ENCODE measurements at regions not wholly inside any gene's neighbourhood (a gene's known extent, or its start where the extent isn't known, plus 50 kb on each side); places are given as distances from the start of the nearest gene placed in this dataset.

DNA sequence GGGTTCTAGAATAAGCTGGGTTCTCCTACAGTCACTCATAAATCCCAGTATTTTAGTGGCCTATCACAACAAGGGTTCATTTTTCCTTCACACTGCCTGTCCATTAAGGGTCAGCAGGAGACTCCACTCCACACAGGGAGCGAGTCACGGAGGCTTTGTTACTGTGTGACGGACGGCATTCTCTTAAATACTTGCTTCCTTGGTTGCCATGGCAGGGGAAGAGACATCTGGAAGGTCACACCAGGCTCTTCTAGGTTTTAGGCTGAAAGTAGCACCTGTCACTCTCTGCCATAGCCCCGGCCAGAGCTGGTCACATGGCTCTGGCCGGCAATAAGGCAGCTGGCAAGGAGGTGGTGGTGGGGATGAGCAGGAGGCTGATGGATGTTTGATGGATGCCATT, 89.4 kb upstream of the ANKRD34C start:
- no peak for DNase-seq (ENCODE audit: low read depth)
- in situ Hi-C loops (cut with HindIII; ENCODE audit: low pct_unique_long_range_greater_than_20kb, low sequenced_read_pairs) = loop anchor here (25.0 kb wide), 1 partner anchor 156 kb away; no protein-coding TSS in a partner anchor

DNA sequence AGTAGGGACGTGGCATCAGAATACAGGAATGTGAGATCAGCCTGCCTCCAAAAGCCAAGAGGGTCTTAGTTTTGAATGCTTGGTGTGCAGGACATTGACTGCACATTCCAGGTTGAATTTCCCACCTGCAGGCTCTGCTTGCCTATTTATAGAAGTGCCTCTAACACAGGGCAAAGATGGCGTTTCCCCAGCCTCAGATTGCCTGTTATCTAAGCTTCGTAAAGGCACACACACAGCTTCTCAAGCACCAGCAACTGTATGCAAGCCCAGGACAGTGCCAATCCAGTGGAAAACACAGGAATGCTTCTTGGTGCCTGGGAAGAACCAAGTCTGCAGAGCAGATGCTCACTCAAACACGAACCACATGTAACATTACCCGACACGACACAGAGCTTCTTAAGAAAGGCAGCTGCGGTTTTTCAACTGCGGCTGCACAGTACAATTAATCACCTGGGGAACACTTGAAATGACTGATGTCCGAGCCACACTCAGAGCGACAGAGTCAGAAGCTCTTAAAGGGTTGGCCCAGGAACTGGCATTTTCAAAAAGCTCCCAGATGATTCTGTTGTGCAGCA, 90.0 kb upstream of the ANKRD34C start:
- DNase-seq (ENCODE audit: low read depth) = no peak
- in situ Hi-C loops (cut with HindIII; ENCODE audit: low pct_unique_long_range_greater_than_20kb, low sequenced_read_pairs) = loop anchor here (25.0 kb wide), 1 partner anchor 155 kb away; no protein-coding TSS in a partner anchor

GRCh38 chr15:79190093-79190492, 92.4 kb upstream of the ANKRD34C start:
- no peak for DNase-seq (ENCODE audit: low read depth)
- in situ Hi-C loops (cut with HindIII; ENCODE audit: low pct_unique_long_range_greater_than_20kb, low sequenced_read_pairs) = loop anchor here (25.0 kb wide), 1 partner anchor 153 kb away; no protein-coding TSS in a partner anchor

DNA sequence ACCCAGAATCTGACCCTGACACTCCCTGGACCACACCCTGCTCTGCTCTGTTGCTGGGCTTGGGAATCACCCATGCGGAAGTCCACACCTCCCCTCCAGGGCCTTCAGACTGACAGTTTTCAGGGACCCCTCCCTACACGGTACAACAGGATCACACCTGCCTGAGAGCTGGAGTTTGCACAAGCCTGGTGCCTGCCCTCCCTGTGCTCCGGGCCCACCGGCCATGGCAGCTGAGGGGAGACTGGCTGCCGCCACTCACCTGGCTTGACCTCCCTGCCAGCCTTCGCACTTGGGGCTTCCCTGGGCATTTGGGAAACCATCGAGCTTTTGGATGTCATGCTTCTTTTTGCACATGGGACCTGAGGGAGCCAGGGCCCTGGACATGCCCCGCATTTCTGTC, 95.9 kb upstream of the ANKRD34C start:
- DNase-seq (ENCODE audit: low read depth) = no peak
- in situ Hi-C loops (cut with HindIII; ENCODE audit: low pct_unique_long_range_greater_than_20kb, low sequenced_read_pairs) = loop anchor here (25.0 kb wide), 1 partner anchor 149 kb away; no protein-coding TSS in a partner anchor

GRCh38 chr15:79185199-79185598, 94.6 kb upstream of the RASGRF1 start:
- no peak for DNase-seq (ENCODE audit: low read depth)
- in situ Hi-C loops (cut with HindIII; ENCODE audit: low pct_unique_long_range_greater_than_20kb, low sequenced_read_pairs) = loop anchor here (25.0 kb wide), 1 partner anchor 148 kb away; no protein-coding TSS in a partner anchor

- in situ Hi-C loops (cut with HindIII; ENCODE audit: low pct_unique_long_range_greater_than_20kb, low sequenced_read_pairs) = loop anchor here (25.0 kb wide), 1 partner anchor 147 kb away; no protein-coding TSS in a partner anchor
- DNase-seq (ENCODE audit: low read depth) = peak; percentile 56
Measured at GRCh38 chr15:79184465-79184892, 93.9 kb upstream of the RASGRF1 start.

DNA sequence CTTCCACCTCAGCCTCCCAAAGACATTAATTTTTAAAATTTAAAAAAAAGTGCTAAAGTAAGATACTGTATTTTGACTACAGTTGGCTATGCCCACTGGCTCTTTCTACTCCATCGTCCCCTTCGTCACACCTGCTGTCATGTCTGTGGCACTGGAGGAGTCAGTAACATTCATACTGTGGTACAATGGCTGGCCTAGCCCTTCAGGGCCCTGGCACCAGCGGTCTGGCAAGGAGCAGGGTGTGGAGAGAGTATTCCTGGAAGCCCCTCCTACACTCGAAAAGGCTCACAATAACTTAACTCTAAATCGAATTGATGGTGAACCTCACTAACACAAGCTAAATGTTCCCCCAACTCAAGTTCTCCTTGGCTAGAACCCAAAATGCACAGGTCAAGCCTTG, 89.7 kb upstream of the RASGRF1 start:
- in situ Hi-C loops (cut with HindIII; ENCODE audit: low pct_unique_long_range_greater_than_20kb, low sequenced_read_pairs) = loop anchor here (25.0 kb wide), 1 partner anchor 143 kb away; no protein-coding TSS in a partner anchor
- DNase-seq (ENCODE audit: low read depth) = no peak

- DNase-seq (ENCODE audit: low read depth) = no peak
- in situ Hi-C loops (cut with HindIII; ENCODE audit: low pct_unique_long_range_greater_than_20kb, low sequenced_read_pairs) = loop anchor here (25.0 kb wide), 1 partner anchor 142 kb away; no protein-coding TSS in a partner anchor
Measured at GRCh38 chr15:79179597-79179996, 89.0 kb upstream of the RASGRF1 start.

DNA sequence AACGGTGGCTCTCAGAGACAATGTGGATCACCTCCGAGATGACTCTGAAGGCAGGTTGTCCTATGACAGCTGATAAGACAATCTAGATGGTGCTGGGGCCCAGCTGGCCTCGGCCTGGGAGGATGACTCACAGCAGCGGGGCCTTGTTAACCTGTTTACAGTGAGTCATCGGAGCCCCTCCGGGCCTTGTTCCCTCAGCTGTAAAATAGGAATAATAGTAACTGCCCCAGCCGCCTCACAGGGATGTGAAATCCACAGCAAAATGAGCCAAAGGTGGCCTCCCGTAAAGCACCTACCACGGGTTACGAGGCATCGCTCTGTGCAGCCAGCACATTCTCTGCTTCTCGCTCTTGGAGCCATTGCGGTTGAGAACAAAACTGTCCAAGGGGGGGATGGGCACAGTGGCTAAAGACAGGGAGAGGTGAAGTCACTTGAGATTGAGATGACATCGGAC, 88.6 kb upstream of the RASGRF1 start:
- DNase-seq (ENCODE audit: low read depth) = peak; percentile 76
- in situ Hi-C loops (cut with HindIII; ENCODE audit: low pct_unique_long_range_greater_than_20kb, low sequenced_read_pairs) = loop anchor here (25.0 kb wide), 1 partner anchor 142 kb away; no protein-coding TSS in a partner anchor

GRCh38 chr15:79178594-79178993, 88.0 kb upstream of the RASGRF1 start:
- DNase-seq (ENCODE audit: low read depth) = no peak
- in situ Hi-C loops (cut with HindIII; ENCODE audit: low pct_unique_long_range_greater_than_20kb, low sequenced_read_pairs) = loop anchor here (25.0 kb wide), 1 partner anchor 141 kb away; no protein-coding TSS in a partner anchor

DNA sequence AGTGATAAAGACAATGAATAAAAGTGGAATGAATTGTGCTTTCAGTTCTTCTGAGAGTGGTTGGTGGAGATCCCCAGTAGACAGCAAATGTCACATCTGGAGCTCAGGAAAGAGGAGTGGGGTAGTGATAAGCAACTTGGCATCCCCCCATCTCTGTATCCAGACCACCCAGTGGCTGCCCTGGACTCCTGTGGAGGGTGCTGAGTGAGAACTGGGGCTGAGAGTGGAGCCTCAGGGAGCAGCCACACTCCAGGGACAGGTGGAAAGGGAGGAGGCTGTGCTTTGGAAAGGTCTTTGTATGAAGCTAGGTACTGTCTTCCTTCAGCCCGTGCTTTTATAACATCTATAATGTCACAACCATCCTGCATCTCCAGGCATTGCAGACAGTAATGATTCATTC, 85.6 kb upstream of the RASGRF1 start:
- no peak for DNase-seq (ENCODE audit: low read depth)
- in situ Hi-C loops (cut with HindIII; ENCODE audit: low pct_unique_long_range_greater_than_20kb, low sequenced_read_pairs) = loop anchor here (25.0 kb wide), 1 partner anchor 139 kb away; no protein-coding TSS in a partner anchor

DNA sequence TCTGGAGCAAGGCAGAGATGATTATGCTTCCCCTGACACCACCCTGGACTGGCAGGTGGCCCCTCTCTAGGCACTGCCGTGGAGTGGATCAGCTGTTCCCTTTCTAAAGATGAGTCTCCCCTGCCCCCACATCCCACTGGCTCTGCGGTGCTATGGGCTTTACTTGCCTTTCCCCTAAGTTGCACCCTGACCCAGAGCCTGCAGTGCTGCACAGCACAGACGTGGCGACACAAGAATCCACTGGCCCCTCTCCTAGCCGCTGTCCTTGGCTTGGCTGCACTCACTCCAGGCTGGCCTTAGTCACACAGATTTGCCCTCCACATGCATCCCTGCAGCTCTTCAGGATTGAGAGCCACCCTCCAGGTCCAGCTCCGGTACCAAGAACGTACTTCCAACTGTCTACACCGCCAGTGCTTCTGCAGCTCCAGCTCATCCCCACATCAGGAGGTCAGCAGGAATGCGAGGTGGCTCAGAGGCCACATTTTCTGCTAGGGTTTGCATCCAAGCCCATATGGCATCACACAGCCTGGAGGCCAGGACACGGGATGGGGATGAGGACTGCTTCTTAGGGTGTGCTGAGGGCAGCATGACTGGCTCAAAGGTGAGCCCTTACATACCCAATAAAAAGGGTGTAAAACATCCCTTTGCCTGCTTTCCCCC, 82.4 kb upstream of the RASGRF1 start:
- DNase-seq (ENCODE audit: low read depth) = no peak
- in situ Hi-C loops (cut with HindIII; ENCODE audit: low pct_unique_long_range_greater_than_20kb, low sequenced_read_pairs) = no loop called here

DNA sequence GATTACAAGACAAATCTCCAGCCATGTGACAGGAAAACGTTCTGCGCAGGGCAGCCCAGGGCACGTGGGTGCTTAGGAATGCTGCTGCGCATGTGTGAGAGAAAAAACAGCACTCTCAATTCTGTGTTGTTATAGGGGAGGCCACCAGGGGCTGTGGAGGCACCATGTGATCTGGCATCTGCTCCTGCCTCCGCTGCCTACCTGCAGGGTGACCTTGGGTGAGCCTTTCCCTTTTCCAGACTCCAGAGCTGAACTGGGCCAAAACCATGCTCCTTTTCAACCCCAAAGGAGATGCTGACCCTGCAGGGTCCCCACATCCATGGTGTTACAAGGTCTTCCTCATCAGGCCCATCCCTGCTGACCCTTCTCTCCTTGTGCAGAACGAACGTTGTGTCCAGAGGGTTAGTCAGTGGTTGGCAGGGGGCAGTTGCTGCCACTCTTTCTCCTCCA, 81.5 kb upstream of the RASGRF1 start:
- DNase-seq (ENCODE audit: low read depth) = peak; percentile 71
- in situ Hi-C loops (cut with HindIII; ENCODE audit: low pct_unique_long_range_greater_than_20kb, low sequenced_read_pairs) = no loop called here

DNA sequence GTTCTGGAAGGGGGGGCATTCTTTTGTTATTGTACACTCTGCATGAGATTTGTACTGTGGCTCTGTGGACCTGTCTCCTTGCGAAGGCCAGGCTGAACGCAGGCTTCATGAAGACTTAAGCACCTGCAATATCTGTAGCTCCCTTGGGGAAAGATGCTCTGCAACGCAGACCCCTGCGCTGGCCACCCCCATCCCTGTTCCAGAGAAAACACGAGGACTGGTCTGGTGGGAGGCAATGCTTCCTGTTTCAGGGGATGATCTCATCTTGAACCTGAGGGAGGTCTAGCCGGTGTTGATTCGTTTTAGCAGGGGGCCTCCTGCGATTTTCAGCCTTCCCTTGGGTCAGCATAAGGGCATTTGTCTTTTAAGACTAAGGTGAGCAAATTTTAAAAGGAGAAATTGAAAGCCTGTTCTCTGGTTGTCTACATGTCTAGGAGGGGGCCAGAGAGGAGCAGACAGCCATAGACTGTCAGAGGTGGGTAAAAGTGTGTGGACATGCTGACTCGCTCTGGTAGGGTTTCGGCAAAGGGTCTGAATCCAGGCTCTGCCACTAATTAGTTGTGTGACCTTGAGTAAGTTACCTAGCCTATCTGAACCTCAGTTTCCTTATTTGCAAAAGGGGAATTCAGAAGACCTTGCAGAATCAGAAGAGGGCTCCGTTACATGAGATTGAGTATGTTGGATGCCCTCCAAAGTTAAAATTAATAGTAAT, 80.9 kb upstream of the RASGRF1 start:
- in situ Hi-C loops (cut with HindIII; ENCODE audit: low pct_unique_long_range_greater_than_20kb, low sequenced_read_pairs) = no loop called here
- peak; percentile 41 for DNase-seq (ENCODE audit: low read depth)

DNA sequence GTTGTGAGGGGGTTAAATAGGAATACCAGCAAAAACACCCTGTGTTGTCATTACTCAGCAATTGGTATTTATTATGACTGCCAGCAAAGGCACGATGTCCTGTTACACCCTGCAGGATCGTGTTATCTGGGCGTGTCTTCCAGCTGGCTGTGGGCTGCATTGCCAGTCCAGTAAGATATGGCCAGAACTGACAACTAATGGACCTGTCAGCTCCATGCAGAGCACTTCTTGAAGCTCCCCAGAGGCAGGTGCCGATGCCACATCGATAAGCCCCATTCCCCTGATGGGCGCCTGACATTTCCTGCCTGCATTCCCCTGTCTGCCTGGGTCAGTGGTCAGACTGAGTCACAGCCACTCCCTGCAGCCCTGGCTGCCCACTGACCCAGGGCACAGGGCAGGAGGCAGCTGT, 79.7 kb upstream of the RASGRF1 start:
- in situ Hi-C loops (cut with HindIII; ENCODE audit: low pct_unique_long_range_greater_than_20kb, low sequenced_read_pairs) = no loop called here
- peak; percentile 85 for DNase-seq (ENCODE audit: low read depth)

DNA sequence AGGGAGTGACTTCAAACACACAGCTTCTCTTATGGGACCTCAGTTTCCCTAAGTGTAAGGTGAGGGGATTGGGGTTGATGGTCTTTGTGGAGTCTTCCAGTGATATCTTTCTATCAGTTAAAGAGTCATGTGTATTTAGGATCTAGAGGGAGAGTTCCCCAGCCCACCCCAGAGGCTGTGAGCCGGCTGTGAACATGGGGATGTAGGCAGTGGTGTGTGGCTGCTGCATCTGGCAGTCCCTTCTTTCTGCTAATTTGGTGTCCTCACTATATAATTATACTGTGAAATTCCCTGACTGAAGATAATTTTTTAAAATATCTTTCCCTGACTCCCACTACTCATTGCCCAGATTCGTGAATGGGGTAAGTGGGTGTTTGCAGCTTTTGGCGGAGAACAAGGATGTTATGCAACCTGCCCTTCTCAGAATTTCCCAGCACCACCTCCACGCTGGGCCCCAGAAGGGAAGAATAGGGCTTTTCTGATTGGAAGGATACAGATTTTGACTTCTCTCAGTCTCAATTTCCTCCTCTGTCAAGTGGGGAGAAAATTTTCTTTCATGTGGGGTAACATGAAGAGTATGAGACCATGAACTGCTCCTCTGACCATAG, 79.0 kb upstream of the RASGRF1 start:
- in situ Hi-C loops (cut with HindIII; ENCODE audit: low pct_unique_long_range_greater_than_20kb, low sequenced_read_pairs) = no loop called here
- DNase-seq (ENCODE audit: low read depth) = no peak

DNA sequence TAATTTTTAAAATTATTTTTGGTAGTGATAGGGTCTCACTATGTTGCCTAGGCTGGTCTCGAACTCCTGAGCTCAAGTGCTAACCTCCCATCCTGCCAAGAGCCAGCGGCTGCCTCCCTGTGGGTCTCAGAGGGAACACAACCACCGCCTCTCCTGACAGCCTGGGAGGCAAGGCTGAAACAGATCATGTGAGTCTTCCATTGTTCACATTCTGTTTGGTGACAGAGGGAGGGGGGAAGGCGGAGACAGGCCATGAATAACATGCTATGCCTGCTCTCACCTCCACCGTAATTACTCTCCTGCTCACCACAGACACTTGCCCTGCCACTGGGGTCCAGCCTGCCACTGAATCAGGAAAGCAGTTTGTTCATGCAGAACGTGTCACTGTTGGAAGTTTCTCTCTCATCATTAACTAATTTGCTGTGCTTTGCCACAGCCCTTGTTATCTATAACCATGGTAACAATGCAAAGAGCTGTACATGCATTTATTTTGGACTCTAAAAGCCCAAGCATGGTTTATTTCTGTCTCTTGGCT, 78.4 kb upstream of the RASGRF1 start:
- in situ Hi-C loops (cut with HindIII; ENCODE audit: low pct_unique_long_range_greater_than_20kb, low sequenced_read_pairs) = no loop called here
- DNase-seq (ENCODE audit: low read depth) = peak; percentile 98

- in situ Hi-C loops (cut with HindIII; ENCODE audit: low pct_unique_long_range_greater_than_20kb, low sequenced_read_pairs) = no loop called here
Measured at GRCh38 chr15:79167776-79168175, 77.2 kb upstream of the RASGRF1 start.

More at GRCh38 chr15:79167776-79168175, 77.2 kb upstream of the RASGRF1 start:
- no peak for DNase-seq (ENCODE audit: low read depth)

Measured in Caki2 (cell line).